ENCODE measurements at regions not wholly inside any gene's neighbourhood (a gene's known extent, or its start where the extent isn't known, plus 50 kb on each side); places are given as distances from the start of the nearest gene placed in this dataset.
"Not testable (repeated sequence)": the region's sequence is repeated elsewhere in the genome, so short reads cannot be mapped to it uniquely, and the experiment has no call there.

DNA sequence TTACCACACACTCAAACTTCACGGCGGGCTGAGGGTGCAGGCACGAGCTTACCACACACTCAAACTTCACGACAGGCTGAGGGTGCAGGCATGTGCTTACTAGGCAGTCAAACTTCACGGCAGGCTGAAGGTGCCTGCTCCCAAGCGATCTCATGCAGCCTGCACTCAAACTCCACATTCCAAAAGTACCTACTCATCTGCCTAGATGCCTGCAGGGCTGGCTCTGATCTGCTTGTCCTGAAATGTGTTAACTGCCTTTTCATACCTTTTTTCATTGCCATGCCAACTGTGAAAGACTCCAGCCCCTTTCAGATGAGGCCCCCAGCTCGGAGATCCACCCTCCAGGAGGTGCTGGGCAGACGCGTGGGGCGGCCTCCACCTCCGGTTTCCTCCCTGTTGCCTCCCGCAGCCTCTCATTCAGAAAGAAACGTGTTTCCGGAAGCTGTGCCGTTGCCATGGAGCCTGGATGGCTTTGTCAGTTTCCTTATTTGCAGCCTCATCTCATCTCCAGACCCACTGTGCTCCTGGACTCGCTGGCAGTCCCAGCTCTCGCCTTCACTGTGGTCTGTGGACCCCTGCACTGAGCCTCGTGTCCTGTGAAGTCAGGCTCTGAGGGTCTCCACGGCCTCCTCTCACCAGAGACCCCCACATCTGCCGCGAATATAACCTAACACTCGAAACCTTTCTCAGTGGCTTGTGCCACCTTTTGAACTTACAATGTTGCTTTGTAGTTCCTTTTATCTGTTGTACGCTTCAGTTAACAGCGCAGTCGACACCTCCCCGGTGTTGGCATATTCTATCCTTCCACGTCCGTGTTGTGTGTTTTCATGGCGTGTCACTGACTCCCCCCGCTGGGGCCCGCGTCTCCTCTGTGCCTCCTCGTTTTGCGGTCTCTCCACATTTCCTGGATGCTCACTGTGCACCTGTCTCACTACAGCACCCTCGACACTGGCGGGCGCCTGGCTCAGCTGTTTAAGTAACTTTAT, 106.1 kb upstream of the ALKAL2 start:
- Histone ChIP-seq H3K9me3 (ENCODE audit: low read length) (no peaks in the 10 kb centered on the region), H3K4me3 (ENCODE audit: low read length) (peak overlapping the region; percentile 10), H3K36me3 (ENCODE audit: insufficient read depth, low read length) (no peaks in the 10 kb centered on the region), H2AFZ (ENCODE audit: low read depth, low read length) (no peak overlapping the region), H3K4me1 (ENCODE audit: insufficient read depth, low read length) (peaks cover 32% of the 10 kb centered on the region), H3K27me3 (ENCODE audit: insufficient read depth, low read length) (no peaks in the 10 kb centered on the region)

DNA sequence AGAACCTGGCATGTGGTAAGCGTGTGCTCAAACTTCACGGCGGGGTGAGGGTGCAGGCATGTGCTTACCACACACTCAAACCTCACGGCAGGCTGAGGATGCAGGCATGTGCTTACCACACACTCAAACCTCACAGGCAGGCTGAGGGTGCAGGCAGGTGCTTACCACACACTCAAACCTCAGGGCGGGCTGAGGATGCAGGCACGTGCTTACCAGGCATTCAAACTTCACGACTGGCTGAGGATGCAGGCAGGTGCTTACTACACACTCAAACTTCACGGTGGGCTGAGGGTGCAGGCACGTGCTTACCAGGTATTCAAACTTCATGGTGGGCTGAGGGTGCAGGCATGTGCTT, 105.0 kb upstream of the ALKAL2 start:
- no peak overlapping the region for H2AFZ ChIP-seq (ENCODE audit: low read depth, low read length)
- H3K27me3 ChIP-seq (ENCODE audit: insufficient read depth, low read length): no peaks in the 10 kb centered on the region
- peaks cover 32% of the 10 kb centered on the region for H3K4me1 ChIP-seq (ENCODE audit: insufficient read depth, low read length)
- no peak overlapping the region for H3K4me3 ChIP-seq (ENCODE audit: low read length)
- H3K36me3 ChIP-seq (ENCODE audit: insufficient read depth, low read length): no peaks in the 10 kb centered on the region
- no peaks in the 10 kb centered on the region for H3K9me3 ChIP-seq (ENCODE audit: low read length)

DNA sequence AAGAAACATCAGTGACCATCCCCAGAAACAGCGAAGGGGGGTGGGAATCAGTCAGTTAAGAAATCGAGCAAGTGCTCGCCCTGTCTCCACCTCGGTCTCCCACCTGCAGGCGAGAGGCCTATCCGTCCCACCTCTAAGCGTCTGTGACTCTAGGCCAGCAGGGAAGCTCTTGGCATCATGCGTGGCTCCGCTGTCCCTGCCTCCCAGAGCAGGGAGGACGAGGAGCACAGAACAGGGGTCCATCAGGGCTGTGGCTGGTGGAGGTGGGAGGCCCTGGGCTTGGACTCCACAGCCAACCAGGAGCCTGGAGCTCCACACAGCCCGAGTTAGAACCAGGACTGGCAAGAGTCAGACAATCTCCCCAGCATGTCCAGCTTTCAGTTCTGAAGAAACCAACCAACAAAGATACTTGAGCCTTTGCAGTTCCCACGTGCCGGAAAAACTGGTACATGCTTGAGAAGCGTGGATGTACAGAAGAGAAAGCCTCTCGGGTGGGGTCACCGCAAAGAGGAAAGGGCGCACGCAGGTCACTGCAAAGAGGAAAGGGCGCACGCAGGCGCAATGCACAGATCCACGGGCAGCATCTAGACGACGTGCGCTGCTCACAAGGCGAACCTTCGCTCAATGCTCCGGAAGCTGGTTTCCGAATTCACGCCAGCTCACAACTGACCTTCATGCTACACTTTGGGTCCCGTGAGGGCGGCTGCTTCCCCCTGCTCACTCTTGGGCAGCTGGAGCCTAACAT, 104.5 kb upstream of the ALKAL2 start:
- H3K27me3 ChIP-seq (ENCODE audit: insufficient read depth, low read length): no peaks in the 10 kb centered on the region
- peaks cover 32% of the 10 kb centered on the region for H3K4me1 ChIP-seq (ENCODE audit: insufficient read depth, low read length)
- H2AFZ ChIP-seq (ENCODE audit: low read depth, low read length): no peak overlapping the region
- H3K36me3 ChIP-seq (ENCODE audit: insufficient read depth, low read length): no peaks in the 10 kb centered on the region
- H3K9me3 ChIP-seq (ENCODE audit: low read length): no peaks in the 10 kb centered on the region
- H3K4me3 ChIP-seq (ENCODE audit: low read length): no peak overlapping the region

DNA sequence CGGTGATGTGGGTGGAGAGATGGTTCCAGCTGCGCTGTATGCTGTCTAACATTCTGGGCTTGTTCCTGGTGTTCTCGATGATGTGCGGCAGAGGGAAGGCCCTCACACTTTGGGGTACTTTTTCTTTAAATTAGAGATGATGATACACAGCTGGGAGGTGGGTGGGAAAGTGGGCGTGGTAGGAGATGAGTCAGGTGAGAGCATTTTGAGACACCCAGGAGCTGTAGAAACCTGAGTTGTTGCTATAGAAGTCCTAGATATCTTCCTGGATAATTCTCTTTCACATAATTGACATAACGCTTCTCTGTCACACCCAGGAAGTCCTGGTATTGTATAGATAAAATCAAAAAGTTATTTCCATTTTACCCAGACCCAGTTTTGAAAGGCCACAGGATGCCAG, 103.8 kb upstream of the ALKAL2 start:
- peaks cover 32% of the 10 kb centered on the region for H3K4me1 ChIP-seq (ENCODE audit: insufficient read depth, low read length)
- no peaks in the 10 kb centered on the region for H3K9me3 ChIP-seq (ENCODE audit: low read length)
- H2AFZ ChIP-seq (ENCODE audit: low read depth, low read length): no peak overlapping the region
- no peak overlapping the region for H3K4me3 ChIP-seq (ENCODE audit: low read length)
- no peaks in the 10 kb centered on the region for H3K36me3 ChIP-seq (ENCODE audit: insufficient read depth, low read length)
- H3K27me3 ChIP-seq (ENCODE audit: insufficient read depth, low read length): no peaks in the 10 kb centered on the region

DNA sequence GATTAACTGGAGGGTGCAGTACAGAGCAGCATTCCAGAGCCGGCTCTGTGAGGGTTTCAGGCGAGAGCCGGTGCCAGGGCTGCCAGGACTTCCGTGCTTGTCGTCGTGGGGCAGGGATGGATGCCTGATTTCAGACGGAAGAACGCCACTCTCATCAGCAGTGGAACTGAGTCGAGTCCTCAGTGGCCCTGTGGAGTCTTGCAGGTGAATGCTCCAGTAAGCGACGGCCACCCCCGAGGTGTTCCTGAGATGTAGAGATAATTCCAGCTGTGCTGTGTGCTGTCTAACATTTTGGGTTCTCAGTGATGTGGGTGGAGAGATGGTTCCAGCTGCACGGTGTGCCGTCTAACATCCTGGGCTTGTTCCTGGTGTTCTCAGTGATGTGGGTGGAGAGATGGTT, 103.1 kb upstream of the ALKAL2 start:
- Histone ChIP-seq H3K27me3 (ENCODE audit: insufficient read depth, low read length) (no peaks in the 10 kb centered on the region), H2AFZ (ENCODE audit: low read depth, low read length) (no peak overlapping the region), H3K36me3 (ENCODE audit: insufficient read depth, low read length) (no peaks in the 10 kb centered on the region), H3K4me1 (ENCODE audit: insufficient read depth, low read length) (peaks cover 31% of the 10 kb centered on the region), H3K4me3 (ENCODE audit: low read length) (no peak overlapping the region), H3K9me3 (ENCODE audit: low read length) (no peaks in the 10 kb centered on the region)

DNA sequence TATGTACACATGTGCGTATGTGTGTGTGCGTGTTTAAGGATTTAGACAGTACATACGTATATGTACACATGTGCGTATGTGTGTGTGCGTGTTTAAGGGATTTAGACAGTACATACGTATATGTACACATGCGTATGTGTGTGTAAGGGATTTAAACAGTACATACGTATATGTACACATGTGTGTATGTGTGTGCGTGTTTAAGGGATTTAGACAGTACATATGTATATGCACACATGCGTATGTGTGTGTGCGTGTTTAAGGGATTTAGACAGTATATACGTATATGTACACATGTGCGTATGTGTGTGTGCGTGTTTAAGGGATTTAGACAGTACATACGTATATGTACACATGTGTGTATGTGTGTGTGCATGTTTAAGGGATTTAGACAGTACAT, 102.1 kb upstream of the ALKAL2 start:
- not testable (repeated sequence) for H3K36me3 ChIP-seq (ENCODE audit: insufficient read depth, low read length); H3K9me3 ChIP-seq (ENCODE audit: low read length); H3K4me3 ChIP-seq (ENCODE audit: low read length); H2AFZ ChIP-seq (ENCODE audit: low read depth, low read length); H3K27me3 ChIP-seq (ENCODE audit: insufficient read depth, low read length)
- H3K4me1 ChIP-seq (ENCODE audit: insufficient read depth, low read length): peaks cover 22% of the 10 kb centered on the region

DNA sequence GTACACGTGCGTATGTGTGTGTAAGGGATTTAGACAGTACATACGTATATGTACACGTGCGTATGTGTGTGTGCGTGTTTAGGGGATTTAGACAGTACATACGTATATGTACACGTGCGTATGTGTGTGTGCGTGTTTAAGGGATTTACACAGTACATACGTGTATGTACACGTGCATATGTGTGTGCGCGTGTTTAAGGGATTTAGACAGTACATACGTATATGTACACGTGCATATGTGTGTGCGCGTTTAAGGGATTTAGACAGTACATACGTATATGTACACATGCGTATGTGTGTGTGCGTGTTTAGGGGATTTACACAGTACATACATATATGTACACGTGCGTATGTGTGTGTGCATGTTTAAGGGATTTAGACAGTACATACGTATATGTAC, 100.9 kb upstream of the ALKAL2 start:
- not testable (repeated sequence) for H3K9me3 ChIP-seq (ENCODE audit: low read length); H3K36me3 ChIP-seq (ENCODE audit: insufficient read depth, low read length); H2AFZ ChIP-seq (ENCODE audit: low read depth, low read length); H3K27me3 ChIP-seq (ENCODE audit: insufficient read depth, low read length); H3K4me3 ChIP-seq (ENCODE audit: low read length)
- H3K4me1 ChIP-seq (ENCODE audit: insufficient read depth, low read length): peaks cover 14% of the 10 kb centered on the region

DNA sequence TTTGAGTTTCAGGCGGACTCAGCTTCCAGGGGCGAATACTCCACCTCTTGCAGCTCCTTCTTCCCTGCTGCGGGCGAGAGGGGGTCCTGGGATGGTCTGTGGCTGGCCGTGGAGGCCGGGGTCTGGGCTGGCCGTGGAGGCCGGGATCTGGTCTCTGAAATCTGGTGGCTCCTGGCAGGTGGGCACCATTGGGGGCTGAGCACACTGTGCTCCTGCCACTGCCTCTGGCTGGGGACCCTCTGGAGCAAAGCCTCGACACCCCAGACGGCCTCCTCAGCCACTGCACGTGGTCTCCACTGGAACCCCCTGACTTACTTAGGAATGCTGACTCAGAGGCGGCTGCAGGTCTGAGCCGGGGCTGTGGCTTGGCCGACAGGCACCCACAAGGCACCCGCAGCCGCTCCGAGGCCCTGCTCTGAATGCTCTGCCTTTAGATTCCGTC, 100.1 kb upstream of the ALKAL2 start:
- no peaks in the 10 kb centered on the region for H3K36me3 ChIP-seq (ENCODE audit: insufficient read depth, low read length)
- H3K27me3 ChIP-seq (ENCODE audit: insufficient read depth, low read length): no peaks in the 10 kb centered on the region
- H3K9me3 ChIP-seq (ENCODE audit: low read length): no peaks in the 10 kb centered on the region
- no peak overlapping the region for H2AFZ ChIP-seq (ENCODE audit: low read depth, low read length)
- no peak overlapping the region for H3K4me3 ChIP-seq (ENCODE audit: low read length)
- peaks cover 6% of the 10 kb centered on the region for H3K4me1 ChIP-seq (ENCODE audit: insufficient read depth, low read length)

DNA sequence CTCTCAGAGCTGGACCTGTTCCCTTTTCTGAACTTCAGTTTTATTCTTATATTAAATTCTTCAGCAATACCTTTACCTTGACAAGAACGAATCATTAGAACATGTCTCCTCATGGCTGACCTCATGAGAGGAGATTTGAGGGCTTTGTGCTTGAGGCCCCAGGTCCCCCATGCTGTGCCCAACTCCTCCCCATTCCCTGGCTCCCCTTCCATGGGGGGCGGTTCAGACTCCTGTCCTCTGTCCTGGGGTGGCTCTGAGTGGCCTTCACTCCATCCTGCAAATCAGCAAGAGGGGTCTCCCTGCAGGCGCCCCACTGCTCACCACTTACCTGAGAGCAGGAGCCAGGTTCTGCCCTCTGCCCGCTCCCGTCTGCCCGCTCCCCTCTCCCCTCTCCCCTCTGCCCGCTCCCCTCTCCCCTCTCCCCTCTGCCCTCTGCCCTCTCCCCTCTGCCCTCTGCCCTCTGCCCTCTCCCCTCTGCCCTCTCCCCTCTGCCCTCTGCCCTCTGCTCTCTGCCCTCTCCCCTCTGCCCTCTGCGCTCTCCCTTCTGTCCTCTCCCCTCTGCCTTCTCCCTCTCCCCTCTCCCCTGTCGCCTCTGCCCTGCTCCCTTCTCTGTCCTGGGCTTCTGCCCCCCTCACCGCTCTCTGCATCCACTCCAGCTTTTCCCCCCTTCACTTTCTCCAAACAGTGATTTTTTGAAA, 98.7 kb upstream of the ALKAL2 start:
- no peaks in the 10 kb centered on the region for H3K4me1 ChIP-seq (ENCODE audit: insufficient read depth, low read length)
- H3K36me3 ChIP-seq (ENCODE audit: insufficient read depth, low read length): no peaks in the 10 kb centered on the region
- no peak overlapping the region for H3K4me3 ChIP-seq (ENCODE audit: low read length)
- no peaks in the 10 kb centered on the region for H3K9me3 ChIP-seq (ENCODE audit: low read length)
- no peaks in the 10 kb centered on the region for H3K27me3 ChIP-seq (ENCODE audit: insufficient read depth, low read length)
- H2AFZ ChIP-seq (ENCODE audit: low read depth, low read length): no peak overlapping the region

DNA sequence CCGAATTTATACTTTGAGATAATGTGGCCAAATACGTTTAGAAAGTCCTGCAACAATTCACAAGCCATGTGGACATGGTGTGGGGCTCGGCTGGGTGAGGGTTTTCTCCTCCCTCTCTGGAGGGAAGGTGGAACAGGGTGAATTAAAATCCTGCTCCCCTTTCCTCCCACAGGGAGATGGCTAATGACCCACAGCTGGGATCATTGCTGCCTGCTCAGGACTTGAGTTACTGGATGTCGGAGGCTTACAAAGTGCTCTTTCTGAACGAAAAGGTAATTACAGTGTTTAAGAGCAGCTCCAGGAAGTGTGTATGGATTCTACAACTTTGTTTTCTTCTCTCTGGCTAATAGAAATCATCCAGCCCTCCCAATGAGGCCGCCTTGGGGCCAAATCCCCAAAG, 97.9 kb upstream of the ALKAL2 start:
- Histone ChIP-seq H3K4me3 (ENCODE audit: low read length) (no peak overlapping the region), H3K36me3 (ENCODE audit: insufficient read depth, low read length) (no peaks in the 10 kb centered on the region), H3K4me1 (ENCODE audit: insufficient read depth, low read length) (no peaks in the 10 kb centered on the region), H2AFZ (ENCODE audit: low read depth, low read length) (no peak overlapping the region), H3K27me3 (ENCODE audit: insufficient read depth, low read length) (no peaks in the 10 kb centered on the region), H3K9me3 (ENCODE audit: low read length) (no peaks in the 10 kb centered on the region)

DNA sequence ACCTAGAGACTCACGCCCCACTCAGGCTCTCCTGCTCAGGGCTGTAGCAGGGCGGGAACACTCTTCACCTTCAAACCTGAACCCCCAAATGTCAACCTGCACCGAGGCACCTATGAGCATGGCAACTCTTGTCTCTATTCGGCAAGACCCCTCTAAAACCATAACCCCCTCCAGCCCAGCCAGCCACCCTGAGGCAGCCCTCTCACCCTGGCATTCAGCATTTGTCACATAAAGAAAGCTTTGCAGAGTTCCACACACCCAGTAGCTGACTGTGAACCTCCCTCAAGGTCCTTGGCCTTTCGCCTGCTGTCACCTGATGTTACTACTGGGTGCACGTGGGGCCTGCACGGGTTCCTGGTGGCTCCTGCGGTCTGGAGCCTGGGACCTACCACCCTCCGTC, 97.2 kb upstream of the ALKAL2 start:
- Histone ChIP-seq H3K4me1 (ENCODE audit: insufficient read depth, low read length) (no peaks in the 10 kb centered on the region), H3K4me3 (ENCODE audit: low read length) (no peak overlapping the region), H2AFZ (ENCODE audit: low read depth, low read length) (no peak overlapping the region), H3K27me3 (ENCODE audit: insufficient read depth, low read length) (no peaks in the 10 kb centered on the region), H3K36me3 (ENCODE audit: insufficient read depth, low read length) (no peaks in the 10 kb centered on the region), H3K9me3 (ENCODE audit: low read length) (no peaks in the 10 kb centered on the region)

DNA sequence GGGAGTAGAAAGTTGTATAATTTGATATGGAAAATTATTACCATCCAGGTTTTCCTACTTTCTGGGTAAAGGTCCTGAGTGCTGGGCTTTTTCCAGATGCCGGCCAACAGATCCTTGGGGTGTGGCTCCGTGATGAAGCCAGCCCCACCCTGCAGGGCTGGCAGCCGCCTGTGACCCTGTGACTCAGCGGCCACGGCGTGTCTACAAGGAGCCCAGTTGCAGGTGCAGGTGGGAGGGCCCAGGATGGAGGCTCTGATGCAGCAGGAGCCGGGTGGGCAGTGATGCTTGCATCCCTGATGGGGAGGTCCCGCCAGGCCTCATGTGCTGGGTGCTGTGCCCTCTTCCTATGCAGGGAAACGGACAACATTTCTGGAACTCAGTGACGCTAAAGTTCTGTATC, 96.0 kb upstream of the ALKAL2 start:
- H3K4me3 ChIP-seq (ENCODE audit: low read length): no peak overlapping the region
- no peaks in the 10 kb centered on the region for H3K36me3 ChIP-seq (ENCODE audit: insufficient read depth, low read length)
- H3K4me1 ChIP-seq (ENCODE audit: insufficient read depth, low read length): no peaks in the 10 kb centered on the region
- H3K9me3 ChIP-seq (ENCODE audit: low read length): no peaks in the 10 kb centered on the region
- H3K27me3 ChIP-seq (ENCODE audit: insufficient read depth, low read length): no peaks in the 10 kb centered on the region
- H2AFZ ChIP-seq (ENCODE audit: low read depth, low read length): no peak overlapping the region

DNA sequence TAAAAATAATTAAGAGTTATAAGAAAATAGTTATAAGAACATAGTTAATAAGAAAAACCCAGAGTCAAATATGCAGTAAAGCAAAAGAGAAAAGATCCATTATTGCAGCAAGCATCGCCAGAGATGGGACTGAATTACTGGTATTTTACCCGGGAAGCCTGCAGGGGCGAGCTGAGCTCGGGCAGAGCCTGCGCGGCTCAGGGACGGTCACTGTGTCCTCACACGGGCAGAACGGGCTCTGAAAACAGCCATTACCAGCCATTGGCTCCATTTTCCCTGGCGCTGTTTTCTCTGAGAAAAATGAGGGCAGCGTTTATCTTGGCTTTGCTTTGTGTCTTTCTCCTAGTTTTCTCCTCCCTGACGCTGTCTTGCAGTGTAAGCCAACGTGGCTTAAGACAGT, 95.3 kb upstream of the ALKAL2 start:
- no peak overlapping the region for H3K4me3 ChIP-seq (ENCODE audit: low read length)
- no peaks in the 10 kb centered on the region for H3K4me1 ChIP-seq (ENCODE audit: insufficient read depth, low read length)
- no peak overlapping the region for H2AFZ ChIP-seq (ENCODE audit: low read depth, low read length)
- H3K9me3 ChIP-seq (ENCODE audit: low read length): no peaks in the 10 kb centered on the region
- no peaks in the 10 kb centered on the region for H3K27me3 ChIP-seq (ENCODE audit: insufficient read depth, low read length)
- no peaks in the 10 kb centered on the region for H3K36me3 ChIP-seq (ENCODE audit: insufficient read depth, low read length)
